Medulla oblongata (tissue), 1 donor: ENCODE measurements at regions not wholly inside any gene's neighbourhood (a gene's known extent, or its start where the extent isn't known, plus 50 kb on each side); places are given as distances from the start of the nearest gene placed in this dataset.

Experiments used
- DNase-seq: peaks from one replicate; pipeline ENCODE4 v3.0.0-alpha.2; 2015; ENCODE audit errors: extremely low spot score

- no peak for DNase-seq
These were observed 264.2 kb downstream of the ZSWIM6 start for GRCh38 chr5:61596265-61596664.

GRCh38 chr5:61597684-61598083 is 265.6 kb downstream of the ZSWIM6 start:
- DNase-seq: no peak

- no peak for DNase-seq
These were observed 266.1 kb downstream of the ZSWIM6 start for GRCh38 chr5:61598126-61598525.

- DNase-seq: no peak
These were observed 267.5 kb downstream of the ZSWIM6 start for GRCh38 chr5:61599370-61600122.

- no peak for DNase-seq
These were observed 268.0 kb downstream of the ZSWIM6 start for GRCh38 chr5:61600123-61600444.

- DNase-seq: no peak
These were observed 269.0 kb downstream of the ZSWIM6 start for GRCh38 chr5:61600945-61601511.

GRCh38 chr5:61603211-61603908 is 271.3 kb downstream of the ZSWIM6 start:
- DNase-seq: peak; percentile 91

GRCh38 chr5:61604076-61605025 is 272.3 kb downstream of the ZSWIM6 start:
- DNase-seq: no peak

- DNase-seq: no peak
These were observed 278.0 kb downstream of the ZSWIM6 start for GRCh38 chr5:61609840-61610677.

GRCh38 chr5:61610678-61611024 is 278.6 kb downstream of the ZSWIM6 start:
- DNase-seq: no peak

GRCh38 chr5:61612431-61612830 is 280.4 kb downstream of the ZSWIM6 start:
- DNase-seq: no peak

GRCh38 chr5:61613679-61614078 is 281.6 kb downstream of the ZSWIM6 start:
- no peak for DNase-seq

GRCh38 chr5:61614606-61615005 is 282.5 kb downstream of the ZSWIM6 start:
- DNase-seq: no peak

- DNase-seq: no peak
These were observed 285.0 kb downstream of the ZSWIM6 start for GRCh38 chr5:61617039-61617438.

GRCh38 chr5:61617995-61618525 is 286.0 kb downstream of the ZSWIM6 start:
- DNase-seq: no peak

- no peak for DNase-seq
These were observed 286.5 kb downstream of the ZSWIM6 start for GRCh38 chr5:61618577-61618976.

GRCh38 chr5:61619289-61619688 is 287.2 kb downstream of the ZSWIM6 start:
- DNase-seq: no peak

- DNase-seq: peak; percentile 65
These were observed 287.9 kb downstream of the ZSWIM6 start for GRCh38 chr5:61619777-61620518.

GRCh38 chr5:61620699-61621182 is 288.7 kb downstream of the ZSWIM6 start:
- peak; percentile 83 for DNase-seq

- peak; percentile 96 for DNase-seq
These were observed 289.2 kb downstream of the ZSWIM6 start for GRCh38 chr5:61621202-61621650.
